ENCODE measurements at regions not wholly inside any gene's neighbourhood (a gene's known extent, or its start where the extent isn't known, plus 50 kb on each side); places are given as distances from the start of the nearest gene placed in this dataset.

GRCh38 chr2:138276339-138276738, 225.2 kb upstream of the SPOPL start:
- ATAC-seq (no peak), DNase-seq (no peak)
- intact Hi-C loops (cut with DNase I) = no loop called here
- TF ChIP-seq, protein P1, sequence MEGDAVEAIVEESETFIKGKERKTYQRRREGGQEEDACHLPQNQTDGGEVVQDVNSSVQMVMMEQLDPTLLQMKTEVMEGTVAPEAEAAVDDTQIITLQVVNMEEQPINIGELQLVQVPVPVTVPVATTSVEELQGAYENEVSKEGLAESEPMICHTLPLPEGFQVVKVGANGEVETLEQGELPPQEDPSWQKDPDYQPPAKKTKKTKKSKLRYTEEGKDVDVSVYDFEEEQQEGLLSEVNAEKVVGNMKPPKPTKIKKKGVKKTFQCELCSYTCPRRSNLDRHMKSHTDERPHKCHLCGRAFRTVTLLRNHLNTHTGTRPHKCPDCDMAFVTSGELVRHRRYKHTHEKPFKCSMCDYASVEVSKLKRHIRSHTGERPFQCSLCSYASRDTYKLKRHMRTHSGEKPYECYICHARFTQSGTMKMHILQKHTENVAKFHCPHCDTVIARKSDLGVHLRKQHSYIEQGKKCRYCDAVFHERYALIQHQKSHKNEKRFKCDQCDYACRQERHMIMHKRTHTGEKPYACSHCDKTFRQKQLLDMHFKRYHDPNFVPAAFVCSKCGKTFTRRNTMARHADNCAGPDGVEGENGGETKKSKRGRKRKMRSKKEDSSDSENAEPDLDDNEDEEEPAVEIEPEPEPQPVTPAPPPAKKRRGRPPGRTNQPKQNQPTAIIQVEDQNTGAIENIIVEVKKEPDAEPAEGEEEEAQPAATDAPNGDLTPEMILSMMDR (IDR thresholded peaks at IDR 0.05) = no peak
- Histone ChIP-seq H3K4me3 (no peak overlapping the region), H3K4me1 (no peaks in the 10 kb centered on the region), H3K9me3 (no peaks in the 10 kb centered on the region), H3K27ac (no peak overlapping the region), H3K36me3 (no peaks in the 10 kb centered on the region), H3K27me3 (ENCODE audit: low read depth) (no peaks in the 10 kb centered on the region)

- Histone ChIP-seq H3K36me3 (no peaks in the 10 kb centered on the region), H3K27me3 (ENCODE audit: low read depth) (no peaks in the 10 kb centered on the region), H3K9me3 (no peaks in the 10 kb centered on the region), H3K27ac (no peak overlapping the region), H3K4me3 (no peak overlapping the region), H3K4me1 (no peaks in the 10 kb centered on the region)
- ATAC-seq = no peak
- intact Hi-C loops (cut with DNase I) = no loop called here
- TF ChIP-seq, protein P1 (IDR thresholded peaks at IDR 0.05) = no peak
- no peak for DNase-seq
Observed at GRCh38 chr2:138277062-138277461, 224.5 kb upstream of the SPOPL start.

DNA sequence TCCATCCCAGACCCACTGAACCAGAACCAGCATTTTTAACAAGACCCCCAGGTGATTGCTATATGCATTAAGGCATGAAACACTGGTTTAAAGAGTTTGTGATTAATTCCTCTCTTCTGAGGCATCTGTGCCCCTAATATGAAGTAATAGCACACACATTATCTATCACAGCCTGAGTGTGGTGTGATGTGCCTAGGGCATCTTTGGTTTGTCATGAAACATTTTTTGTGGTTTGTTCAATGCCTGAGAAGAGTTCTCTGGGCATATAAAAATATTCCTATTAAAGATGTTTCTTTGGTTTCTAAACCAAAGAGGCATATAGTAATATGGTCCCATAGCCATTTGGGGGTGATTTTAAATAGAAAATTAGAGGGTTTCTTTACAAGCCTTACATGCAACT, 221.7 kb upstream of the SPOPL start:
- intact Hi-C loops (cut with DNase I) = no loop called here
- no peaks in the 10 kb centered on the region for H3K9me3 ChIP-seq
- H3K27me3 ChIP-seq (ENCODE audit: low read depth) = no peaks in the 10 kb centered on the region
- no peaks in the 10 kb centered on the region for H3K36me3 ChIP-seq
- no peak overlapping the region for H3K27ac ChIP-seq
- H3K4me3 ChIP-seq = no peak overlapping the region
- no peak for ATAC-seq
- TF ChIP-seq, protein P1 (IDR thresholded peaks at IDR 0.05) = no peak
- H3K4me1 ChIP-seq = no peaks in the 10 kb centered on the region
- no peak for DNase-seq

DNA sequence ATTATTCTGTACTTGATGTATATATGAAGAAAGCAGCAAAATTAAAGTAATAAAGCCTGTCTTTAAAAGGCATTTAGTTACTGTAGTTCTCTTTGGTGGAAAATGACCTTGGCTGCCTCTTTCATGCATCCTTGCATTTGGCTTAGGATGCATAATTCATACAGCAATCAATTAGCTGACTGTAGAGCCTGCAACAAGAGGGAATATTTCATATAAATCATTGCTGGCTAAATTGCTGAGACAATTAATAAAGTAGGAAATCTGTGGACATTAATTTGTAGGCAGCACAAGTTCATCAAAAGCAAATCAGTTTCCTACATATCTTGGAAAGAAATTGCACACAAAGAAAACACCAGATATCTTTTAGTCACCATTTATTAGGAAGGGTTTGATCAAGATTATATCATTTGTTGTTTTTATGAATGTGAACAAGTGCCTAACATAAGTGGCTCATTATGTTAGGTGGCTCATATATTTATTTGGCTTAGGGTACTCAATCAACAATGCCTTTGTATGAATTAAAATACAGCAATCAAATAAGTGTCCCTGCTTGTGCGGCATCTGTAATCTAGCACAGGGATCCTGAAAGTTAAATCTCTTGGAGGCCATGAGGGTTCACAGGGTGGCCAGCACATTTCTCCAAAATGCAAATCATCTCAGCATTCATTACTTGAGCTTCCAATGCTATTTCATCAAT, 220.4 kb upstream of the SPOPL start:
- ATAC-seq (no peak), DNase-seq (no peak)
- H3K27ac ChIP-seq = no peak overlapping the region
- no peaks in the 10 kb centered on the region for H3K27me3 ChIP-seq (ENCODE audit: low read depth)
- no peaks in the 10 kb centered on the region for H3K4me1 ChIP-seq
- no peaks in the 10 kb centered on the region for H3K9me3 ChIP-seq
- no peak overlapping the region for H3K4me3 ChIP-seq
- H3K36me3 ChIP-seq = no peaks in the 10 kb centered on the region
- TF ChIP-seq, protein P1 (IDR thresholded peaks at IDR 0.05) = no peak
- intact Hi-C loops (cut with DNase I) = no loop called here

DNA sequence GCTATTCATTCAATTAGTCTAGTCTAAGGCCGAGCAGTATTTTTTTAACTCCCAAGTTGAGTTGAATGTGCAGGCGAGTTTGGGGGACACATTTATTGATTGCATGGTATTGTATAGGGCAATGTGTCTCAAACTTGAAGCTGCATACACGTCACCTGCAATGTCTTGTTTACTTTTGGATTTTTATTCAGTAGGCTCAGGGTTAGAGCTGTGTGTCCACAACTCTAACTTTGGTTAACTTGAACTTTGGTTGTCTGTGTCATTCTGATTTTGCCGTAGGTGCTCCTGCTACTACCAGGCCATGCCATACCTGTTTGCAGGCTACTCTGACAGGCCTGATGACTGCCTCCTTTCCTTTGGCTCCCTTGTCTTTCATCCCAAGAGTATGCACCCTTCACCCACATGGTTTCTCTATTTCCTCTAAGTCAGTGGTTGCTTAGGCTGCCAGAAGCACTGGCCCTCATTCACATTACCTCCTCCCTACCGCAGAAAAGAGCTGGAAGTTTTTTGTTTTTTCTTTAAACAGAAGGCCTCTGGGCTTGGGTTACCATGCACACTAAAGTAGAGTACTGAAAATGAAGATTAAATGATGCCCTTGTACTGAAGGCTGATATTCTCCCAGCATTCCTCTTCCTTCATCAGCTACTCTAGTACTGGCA, 219.4 kb upstream of the SPOPL start:
- H3K36me3 ChIP-seq = no peaks in the 10 kb centered on the region
- no peaks in the 10 kb centered on the region for H3K4me1 ChIP-seq
- H3K4me3 ChIP-seq = no peak overlapping the region
- ATAC-seq (no peak), DNase-seq (no peak)
- no peaks in the 10 kb centered on the region for H3K9me3 ChIP-seq
- no peaks in the 10 kb centered on the region for H3K27me3 ChIP-seq (ENCODE audit: low read depth)
- intact Hi-C loops (cut with DNase I) = no loop called here
- TF ChIP-seq, protein P1 (IDR thresholded peaks at IDR 0.05) = no peak
- H3K27ac ChIP-seq = no peak overlapping the region
